NT2/D1 (cell line): ENCODE measurements at regions not wholly inside any gene's neighbourhood (a gene's known extent, or its start where the extent isn't known, plus 50 kb on each side); places are given as distances from the start of the nearest gene placed in this dataset.
A peak's percentile ranks its signal among the peaks of the same experiment; 100 is the strongest.

Experiments
- DNase-seq: peaks from one replicate; pipeline ENCODE4 v3.0.0-alpha.2; 2011; ENCODE audit warnings: low read depth, low spot score
- H3K27me3 ChIP-seq: 2 replicates; pipeline ENCODE4 v1.6.0; 2011; ENCODE audit warnings: mild to moderate bottlenecking; ENCODE audit not compliant: insufficient read length, insufficient read depth
- H3K36me3 ChIP-seq: 2 replicates; pipeline ENCODE4 v1.6.1; 2011; ENCODE audit warnings: mild to moderate bottlenecking, low read length, mixed read lengths; ENCODE audit not compliant: insufficient read depth, insufficient read length
- H3K4me1 ChIP-seq: 2 replicates; pipeline ENCODE4 v1.5.1; 2011; ENCODE audit not compliant: insufficient read depth, insufficient read length
- H3K4me3 ChIP-seq: 2 replicates; pipeline ENCODE4 v1.5.1; 2011; ENCODE audit warnings: low read depth; ENCODE audit not compliant: insufficient read length
- H3K9ac ChIP-seq: 2 replicates; pipeline ENCODE4 v1.6.0; 2011; ENCODE audit warnings: low read depth; ENCODE audit not compliant: insufficient read length
- H3K9me3 ChIP-seq: 2 replicates; pipeline ENCODE4 v1.5.1; 2011; ENCODE audit warnings: mild to moderate bottlenecking, low read length; ENCODE audit not compliant: insufficient read depth
- SUZ12 ChIP-seq: IDR thresholded peaks from 2 replicates; pipeline ENCODE4 v1.6.1; 2011; ENCODE audit not compliant: insufficient read length, insufficient read depth; ENCODE audit errors: extremely low read depth
- YY1 ChIP-seq: IDR thresholded peaks from 2 replicates; pipeline ENCODE4 v1.6.1; 2011; ENCODE audit not compliant: insufficient read length, insufficient read depth
- ZNF274 ChIP-seq: IDR thresholded peaks from 2 replicates; pipeline ENCODE4 v1.6.1; 2011; ENCODE audit warnings: mild to moderate bottlenecking, low read depth, low read length

DNA sequence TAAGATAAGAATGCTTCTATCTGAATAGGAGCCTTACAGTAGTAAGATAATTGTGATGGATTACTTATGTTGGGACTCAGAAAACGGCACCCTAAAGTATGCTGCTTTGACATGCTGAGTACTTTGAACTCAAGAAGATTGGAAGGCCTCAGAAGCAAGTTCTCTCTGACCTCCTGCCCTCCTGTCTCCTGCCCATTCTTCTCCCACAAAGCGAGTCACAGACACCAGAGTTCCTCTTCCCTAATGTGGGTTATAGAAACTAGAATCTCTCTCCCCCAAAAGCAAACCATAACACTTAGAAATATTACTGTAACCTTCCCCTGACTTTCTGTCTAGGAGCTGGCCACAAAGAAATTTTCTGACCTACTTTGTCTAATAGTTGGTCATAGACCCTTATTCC is 76.5 kb downstream of the DDIT4L start:
- Histone ChIP-seq H3K27me3 (no peaks in the 10 kb centered on the region), H3K4me1 (peaks cover 2% of the 10 kb centered on the region), H3K4me3 (no peak overlapping the region), H3K9me3 (no peaks in the 10 kb centered on the region), H3K36me3 (no peaks in the 10 kb centered on the region), H3K9ac (no peak overlapping the region)
- TF ChIP-seq ZNF274 (no peak), YY1 (no peak), SUZ12 (no peak)
- no peak for DNase-seq

GRCh38 chr4:100113096-100113495 is 77.2 kb downstream of the DDIT4L start:
- Histone ChIP-seq H3K9me3 (no peaks in the 10 kb centered on the region), H3K27me3 (no peaks in the 10 kb centered on the region), H3K36me3 (no peaks in the 10 kb centered on the region), H3K9ac (no peak overlapping the region), H3K4me3 (no peak overlapping the region), H3K4me1 (peaks cover 2% of the 10 kb centered on the region)
- no peak for DNase-seq
- TF ChIP-seq SUZ12 (no peak), YY1 (no peak), ZNF274 (no peak)

DNA sequence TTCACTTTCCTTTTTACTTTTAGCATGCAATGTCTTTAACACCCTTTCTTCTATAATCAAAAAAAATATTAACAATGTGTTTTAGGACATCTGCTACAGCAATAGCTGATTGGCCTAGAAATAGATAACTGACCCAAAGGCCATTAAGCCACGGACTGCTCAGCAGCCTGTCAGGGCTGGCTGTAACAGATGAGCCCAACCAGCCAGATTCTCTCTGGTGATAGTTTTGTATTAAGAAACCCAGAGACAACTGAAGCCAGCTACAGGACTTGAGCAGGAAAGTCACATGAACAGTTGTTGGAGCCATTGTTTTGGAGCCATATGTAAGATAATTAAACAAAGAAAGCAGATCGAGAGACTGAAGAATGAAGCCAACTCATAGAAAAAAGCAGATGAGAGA is 80.3 kb downstream of the DDIT4L start:
- peaks cover 2% of the 10 kb centered on the region for H3K4me1 ChIP-seq
- TF ChIP-seq YY1 (no peak), SUZ12 (no peak), ZNF274 (no peak)
- no peak overlapping the region for H3K4me3 ChIP-seq

DNA sequence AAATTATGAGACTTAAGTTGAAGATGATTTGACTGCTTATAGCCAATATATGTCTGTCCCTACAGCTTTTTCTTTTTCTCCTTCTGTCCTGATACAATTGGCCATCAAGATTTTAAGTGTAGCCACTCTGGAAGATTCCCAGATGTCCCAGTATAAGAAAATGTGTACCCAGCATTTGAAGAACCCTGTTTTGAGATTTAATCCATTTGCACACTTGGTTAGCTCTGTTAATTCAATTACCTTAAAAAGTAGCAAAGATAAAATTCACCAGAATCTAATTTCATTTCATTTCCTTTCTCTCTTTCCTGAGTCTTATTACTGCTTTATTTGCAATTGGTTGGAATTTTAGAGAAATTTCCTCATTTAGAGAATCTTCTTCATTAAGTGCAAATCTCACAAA is 81.4 kb downstream of the DDIT4L start:
- H3K27me3 ChIP-seq, result no peaks in the 10 kb centered on the region
- H3K4me1 ChIP-seq, result peaks cover 2% of the 10 kb centered on the region
- DNase-seq, result no peak
- TF ChIP-seq SUZ12, result no peak
- TF ChIP-seq YY1, result no peak
- TF ChIP-seq ZNF274, result no peak
- H3K36me3 ChIP-seq, result no peaks in the 10 kb centered on the region
- H3K4me3 ChIP-seq, result no peak overlapping the region
- H3K9ac ChIP-seq, result no peak overlapping the region
- H3K9me3 ChIP-seq, result no peaks in the 10 kb centered on the region

More for the DNA sequence above, 80.3 kb downstream of the DDIT4L start:
- no peaks in the 10 kb centered on the region for H3K27me3 ChIP-seq
- H3K9me3 ChIP-seq, result no peaks in the 10 kb centered on the region
- no peak for DNase-seq
- H3K9ac ChIP-seq, result no peak overlapping the region
- no peaks in the 10 kb centered on the region for H3K36me3 ChIP-seq

- no peaks in the 10 kb centered on the region for H3K4me1 ChIP-seq
- no peak overlapping the region for H3K4me3 ChIP-seq
- no peak for DNase-seq
- no peaks in the 10 kb centered on the region for H3K36me3 ChIP-seq
- H3K9ac ChIP-seq, result no peak overlapping the region
- H3K27me3 ChIP-seq, result no peaks in the 10 kb centered on the region
- no peaks in the 10 kb centered on the region for H3K9me3 ChIP-seq
- TF ChIP-seq YY1 (no peak), SUZ12 (no peak), ZNF274 (no peak)
Observed at GRCh38 chr4:100106982-100107381, 83.3 kb downstream of the DDIT4L start.

- no peaks in the 10 kb centered on the region for H3K27me3 ChIP-seq
- TF ChIP-seq SUZ12, result no peak
- no peak for TF ChIP-seq YY1
- TF ChIP-seq ZNF274, result no peak
- no peak overlapping the region for H3K4me3 ChIP-seq
- peaks cover 3% of the 10 kb centered on the region for H3K4me1 ChIP-seq
- H3K9ac ChIP-seq, result no peak overlapping the region
- no peak for DNase-seq
- no peaks in the 10 kb centered on the region for H3K36me3 ChIP-seq
- no peaks in the 10 kb centered on the region for H3K9me3 ChIP-seq
Observed at GRCh38 chr4:100103671-100104070, 86.6 kb downstream of the DDIT4L start.

DNA sequence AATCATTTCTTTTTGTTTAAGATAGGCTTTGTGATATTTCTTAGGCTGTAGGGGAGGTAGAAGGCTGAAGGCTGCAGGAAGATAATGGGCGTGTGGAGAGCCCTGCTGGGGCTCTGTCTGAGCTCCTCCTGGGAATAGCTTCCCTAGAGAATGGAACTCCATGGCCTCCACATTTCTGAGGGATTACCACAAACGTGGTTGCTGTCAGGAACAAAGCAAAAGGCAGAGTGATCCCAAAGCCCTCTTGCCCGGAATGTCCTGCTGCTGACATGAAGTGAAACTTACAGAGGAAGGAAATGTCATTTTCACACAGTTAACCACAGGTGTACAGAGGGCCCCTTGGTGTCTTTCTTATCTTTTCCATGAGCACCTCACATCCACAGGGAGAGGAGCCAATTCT is 89.3 kb downstream of the DDIT4L start:
- Histone ChIP-seq H3K4me3 (no peak overlapping the region), H3K4me1 (peaks cover 3% of the 10 kb centered on the region), H3K9ac (no peak overlapping the region), H3K36me3 (no peaks in the 10 kb centered on the region), H3K27me3 (no peaks in the 10 kb centered on the region), H3K9me3 (no peaks in the 10 kb centered on the region)
- TF ChIP-seq SUZ12 (no peak), YY1 (no peak), ZNF274 (no peak)
- peak; percentile 55 for DNase-seq

- no peak for DNase-seq
Observed at GRCh38 chr4:100099746-100100145, 90.5 kb downstream of the DDIT4L start.

More at GRCh38 chr4:100099746-100100145, 90.5 kb downstream of the DDIT4L start:
- Histone ChIP-seq H3K36me3 (no peaks in the 10 kb centered on the region), H3K9me3 (no peaks in the 10 kb centered on the region), H3K27me3 (no peaks in the 10 kb centered on the region), H3K9ac (no peak overlapping the region), H3K4me3 (no peak overlapping the region), H3K4me1 (peaks cover 3% of the 10 kb centered on the region)
- TF ChIP-seq SUZ12 (no peak), YY1 (no peak), ZNF274 (no peak)
